OCI-LY7 (cell line): ENCODE measurements at regions not wholly inside any gene's neighbourhood (a gene's known extent, or its start where the extent isn't known, plus 50 kb on each side); places are given as distances from the start of the nearest gene placed in this dataset.

Experiments
- BruUV-seq: library from RNA; stranded (reverse); fragments of 400-500 nt; replicated peaks from 2 replicates; lab custom pipeline; 2021; lab: Mats Ljungman, UMichigan
- CTCF ChIA-PET: fragments of 300-600 bp; sonication (Branson Sonifier 250); formaldehyde crosslinking; loops from one replicate; lab custom pipeline; 2022; ENCODE audit warnings: antibody characterized with exemption; ENCODE audit not compliant: unreplicated experiment; lab: Charles Lee
- POLR2A ChIA-PET: fragments of 300-600 bp; sonication (Branson Sonifier 250); formaldehyde crosslinking; loops from one replicate; lab custom pipeline; 2022; ENCODE audit warnings: antibody characterized with exemption; lab: Charles Lee
- DNase-seq: peaks from one replicate; pipeline ENCODE4 v3.0.0-alpha.2; 2015; ENCODE audit warnings: low spot score
- H2AFZ ChIP-seq: fragments of 200-600 bp; sonication (generic), shearing (Covaris generic); 2 replicates; pipeline ENCODE4 v1.6.1; 2014; ENCODE audit warnings: mild to moderate bottlenecking, antibody characterized with exemption, low read length, moderate library complexity
- H3K27ac ChIP-seq: fragments of 200-600 bp; sonication (generic); 2 replicates; pipeline ENCODE4 v1.5.1; 2014; ENCODE audit warnings: mixed run types, low read depth, mild to moderate bottlenecking, moderate library complexity, low read length, inconsistent platforms; ENCODE audit not compliant: poor library complexity, severe bottlenecking
- H3K36me3 ChIP-seq: fragments of 200-600 bp; sonication (generic); 2 replicates; pipeline ENCODE4 v1.6.1; 2014; ENCODE audit warnings: mild to moderate bottlenecking, antibody characterized with exemption, low read length, moderate library complexity, mixed read lengths; ENCODE audit not compliant: insufficient read depth
- H3K4me1 ChIP-seq: fragments of 200-600 bp; sonication (generic); 2 replicates; pipeline ENCODE4 v1.5.1; 2014; ENCODE audit warnings: mild to moderate bottlenecking, low read length; ENCODE audit not compliant: insufficient read depth, poor library complexity, severe bottlenecking
- H3K4me2 ChIP-seq: fragments of 200-600 bp; sonication (generic); 2 replicates; pipeline ENCODE4 v1.6.1; 2014; ENCODE audit warnings: mild to moderate bottlenecking, low read length
- H3K4me3 ChIP-seq: fragments of 200-600 bp; sonication (generic); 2 replicates; pipeline ENCODE4 v1.5.1; 2014; ENCODE audit warnings: mild to moderate bottlenecking, low read depth, low read length; ENCODE audit not compliant: poor library complexity, severe bottlenecking
- H3K79me2 ChIP-seq: fragments of 200-600 bp; sonication (generic); 2 replicates; pipeline ENCODE4 v1.6.1; 2016; ENCODE audit warnings: low read depth, mild to moderate bottlenecking, low read length, moderate library complexity, mixed read lengths; ENCODE audit not compliant: insufficient read depth
- H3K9me2 ChIP-seq: fragments of 200-600 bp; sonication (generic); 2 replicates; pipeline ENCODE4 v1.6.1; 2016; ENCODE audit warnings: mild to moderate bottlenecking, low read length, mixed read lengths; ENCODE audit not compliant: insufficient read depth
- H3K9me3 ChIP-seq: fragments of 200-600 bp; sonication (generic); 2 replicates; pipeline ENCODE4 v1.6.1; 2014; ENCODE audit warnings: mild to moderate bottlenecking, mixed run types, low read length, mixed read lengths
- H4K20me1 ChIP-seq: fragments of 200-600 bp; sonication (generic); 2 replicates; pipeline ENCODE4 v1.6.1; 2014; ENCODE audit warnings: mild to moderate bottlenecking, antibody characterized with exemption, low read length, moderate library complexity, mixed read lengths; ENCODE audit not compliant: insufficient read depth
- CTCF ChIP-seq: fragments of 200-600 bp; sonication (generic); conservative IDR thresholded peaks from 2 replicates; pipeline ENCODE4 v1.5.1; 2014; ENCODE audit warnings: mild to moderate bottlenecking, antibody characterized with exemption, low read length, moderate library complexity, mixed read lengths
- EZH2phosphoT487 ChIP-seq: fragments of 200-600 bp; sonication (generic); IDR thresholded peaks from 2 replicates; pipeline ENCODE4 v1.6.1; 2018; ENCODE audit warnings: low read depth, borderline replicate concordance, mild to moderate bottlenecking, mixed run types, antibody characterized with exemption, low read length, moderate library complexity, mixed read lengths
- intact Hi-C: fragments of 100-400 bp; cut with micrococcal nuclease; formaldehyde crosslinking; loops from one replicate; pipeline ENCODE4 v1.10.0; 2022; ENCODE audit not compliant: unreplicated experiment

- DNase-seq = peak; percentile 43
- TF ChIP-seq CTCF (peak; percentile 77), EZH2phosphoT487 (no peak)
Observed at GRCh38 chr1:165129568-165130164, 226.8 kb downstream of the LMX1A start.

GRCh38 chr1:165124772-165125171 lies 231.7 kb downstream of the LMX1A start:
- Histone ChIP-seq H3K79me2 (no peaks in the 10 kb centered on the region), H4K20me1 (no peaks in the 10 kb centered on the region), H2AFZ (no peak overlapping the region), H3K4me2 (no peak overlapping the region), H3K36me3 (no peaks in the 10 kb centered on the region), H3K27ac (no peak overlapping the region), H3K4me3 (no peak overlapping the region), H3K9me3 (no peaks in the 10 kb centered on the region), H3K9me2 (no peaks in the 10 kb centered on the region), H3K4me1 (no peaks in the 10 kb centered on the region)
- no peak for DNase-seq
- no TSS peak for BruUV-seq
- POLR2A ChIA-PET = interaction anchor here (0.7 kb wide), 1 partner anchor 1509 kb away, joined by 3 read pairs; no protein-coding TSS in a partner anchor
- no peak for TF ChIP-seq CTCF
- no peak for TF ChIP-seq EZH2phosphoT487
- intact Hi-C loops = no loop called here
- CTCF ChIA-PET = no interaction called here

More at GRCh38 chr1:165129568-165130164, 226.8 kb downstream of the LMX1A start:
- H4K20me1 ChIP-seq = no peaks in the 10 kb centered on the region
- ChIA-PET POLR2A (no interaction called here), CTCF (no interaction called here)
- H3K4me1 ChIP-seq = no peaks in the 10 kb centered on the region
- no peaks in the 10 kb centered on the region for H3K9me2 ChIP-seq
- no TSS peak for BruUV-seq
- H3K9me3 ChIP-seq = no peaks in the 10 kb centered on the region
- no peak overlapping the region for H3K4me3 ChIP-seq
- no peaks in the 10 kb centered on the region for H3K79me2 ChIP-seq
- no peak overlapping the region for H3K4me2 ChIP-seq
- H3K27ac ChIP-seq = no peak overlapping the region
- no peaks in the 10 kb centered on the region for H3K36me3 ChIP-seq
- intact Hi-C loops = no loop called here
- no peak overlapping the region for H2AFZ ChIP-seq

GRCh38 chr1:165119086-165119485 lies 237.4 kb downstream of the LMX1A start:
- Histone ChIP-seq H3K9me2 (no peaks in the 10 kb centered on the region), H4K20me1 (no peaks in the 10 kb centered on the region), H3K79me2 (no peaks in the 10 kb centered on the region), H3K4me3 (no peak overlapping the region), H3K9me3 (no peaks in the 10 kb centered on the region), H2AFZ (no peak overlapping the region), H3K36me3 (no peaks in the 10 kb centered on the region), H3K27ac (no peak overlapping the region), H3K4me2 (no peak overlapping the region), H3K4me1 (no peaks in the 10 kb centered on the region)
- DNase-seq = no peak
- BruUV-seq = no TSS peak
- CTCF ChIA-PET = no interaction called here
- intact Hi-C loops = no loop called here
- POLR2A ChIA-PET = no interaction called here
- TF ChIP-seq EZH2phosphoT487 = no peak
- no peak for TF ChIP-seq CTCF
